ENCODE measurements at regions not wholly inside any gene's neighbourhood (a gene's known extent, or its start where the extent isn't known, plus 50 kb on each side); places are given as distances from the start of the nearest gene placed in this dataset.
A peak's percentile ranks its signal among the peaks of the same experiment; 100 is the strongest.
"Not testable (repeated sequence)": the region's sequence is repeated elsewhere in the genome, so short reads cannot be mapped to it uniquely, and the experiment has no call there.

DNA sequence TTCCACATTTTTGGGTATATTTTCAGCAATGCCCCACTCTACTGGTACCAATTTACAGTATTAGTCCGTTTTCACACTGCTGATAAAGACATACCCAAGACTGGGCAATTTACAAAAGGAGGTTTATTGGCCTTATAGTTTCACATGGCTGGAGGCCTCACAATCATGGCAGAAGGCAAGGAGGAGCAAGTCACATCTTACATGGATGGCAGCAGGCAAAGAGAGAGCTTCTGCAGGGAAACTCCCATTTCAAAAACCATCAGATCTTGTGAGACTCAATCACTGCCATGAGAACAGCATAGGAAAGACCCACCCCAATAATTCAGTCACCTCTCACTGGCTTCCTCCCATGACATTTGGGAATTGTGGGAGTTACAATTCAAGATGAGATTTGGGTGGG lies 722.9 kb downstream of the NTRK3 start:
- DNase-seq (ENCODE audit: low spot score), result not testable (repeated sequence)

DNA sequence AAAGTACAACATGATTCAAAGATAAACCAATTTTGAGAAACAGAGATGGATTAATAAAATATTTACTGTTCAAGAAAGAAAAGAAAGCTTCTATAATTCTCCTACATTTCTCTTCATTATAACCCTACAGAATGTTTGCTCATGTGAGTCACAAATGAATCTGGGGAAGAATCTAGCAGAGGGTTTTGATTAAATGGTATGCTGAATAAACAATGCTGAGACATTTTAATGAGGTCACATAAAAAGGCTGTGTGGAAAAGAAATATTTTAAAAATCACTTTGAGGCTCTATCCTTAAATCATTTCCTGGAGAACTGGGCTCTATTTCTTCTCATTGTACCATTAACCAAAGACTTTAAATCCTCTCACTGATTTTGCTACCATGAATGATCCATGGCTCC lies 727.7 kb downstream of the NTRK3 start:
- DNase-seq (ENCODE audit: low spot score), result no peak

DNA sequence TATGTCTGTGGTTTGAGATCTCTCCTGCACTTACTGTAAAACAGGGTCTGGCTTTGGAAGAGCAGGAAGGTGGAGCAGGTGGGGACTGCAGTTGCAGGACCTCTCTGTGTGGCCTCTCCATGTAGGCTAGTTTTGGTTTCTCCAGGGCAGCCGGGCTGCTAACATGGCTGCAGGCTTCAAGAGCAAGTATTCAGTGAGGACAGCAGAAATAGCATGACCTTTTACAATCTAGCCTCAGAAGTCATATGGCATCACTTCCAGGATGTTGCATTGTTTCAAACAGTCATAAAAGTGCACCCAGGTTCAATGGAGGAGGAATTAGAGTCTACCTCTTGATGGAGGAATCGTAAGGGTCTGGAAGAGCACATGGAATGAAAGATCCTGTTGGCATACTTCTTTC lies 728.7 kb downstream of the NTRK3 start:
- no peak for DNase-seq (ENCODE audit: low spot score)

DNA sequence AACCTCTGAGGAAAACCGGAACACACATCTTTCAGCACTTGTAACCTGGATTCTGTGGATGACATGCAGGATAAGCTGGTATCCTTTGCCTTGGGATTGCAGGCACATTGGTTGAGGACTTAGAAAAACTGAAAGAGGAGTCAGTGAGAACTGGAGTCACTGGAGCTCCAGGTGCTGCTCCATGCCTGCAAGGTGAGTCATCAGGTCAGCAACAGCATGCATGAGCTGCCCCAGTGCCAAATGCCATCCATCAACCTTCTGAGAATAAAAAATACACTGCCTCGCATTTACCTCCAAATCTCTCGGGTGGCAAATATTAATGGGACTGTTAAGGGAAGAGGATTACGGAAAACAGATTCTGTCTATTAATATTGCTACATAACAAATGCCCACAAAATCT lies 729.1 kb downstream of the NTRK3 start:
- no peak for DNase-seq (ENCODE audit: low spot score)

DNA sequence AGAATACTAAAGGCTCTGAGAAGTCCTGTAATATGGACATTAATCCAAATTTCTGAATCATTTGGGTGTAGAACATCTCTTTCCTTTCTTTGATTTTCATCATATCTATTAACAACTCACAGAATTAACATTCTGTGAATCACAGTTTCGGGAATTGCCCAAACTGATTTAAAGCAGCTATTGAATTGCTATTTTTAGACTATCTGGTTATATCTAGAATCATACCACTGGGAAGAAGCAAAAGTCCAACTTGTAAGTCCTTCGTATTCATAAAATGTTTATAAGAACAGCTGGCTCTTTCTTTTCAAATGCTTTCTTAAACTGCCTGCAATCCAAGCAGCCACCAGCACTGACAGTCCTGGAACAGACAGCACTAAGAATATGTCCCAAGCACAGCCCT lies 733.0 kb downstream of the NTRK3 start:
- no peak for DNase-seq (ENCODE audit: low spot score)

DNA sequence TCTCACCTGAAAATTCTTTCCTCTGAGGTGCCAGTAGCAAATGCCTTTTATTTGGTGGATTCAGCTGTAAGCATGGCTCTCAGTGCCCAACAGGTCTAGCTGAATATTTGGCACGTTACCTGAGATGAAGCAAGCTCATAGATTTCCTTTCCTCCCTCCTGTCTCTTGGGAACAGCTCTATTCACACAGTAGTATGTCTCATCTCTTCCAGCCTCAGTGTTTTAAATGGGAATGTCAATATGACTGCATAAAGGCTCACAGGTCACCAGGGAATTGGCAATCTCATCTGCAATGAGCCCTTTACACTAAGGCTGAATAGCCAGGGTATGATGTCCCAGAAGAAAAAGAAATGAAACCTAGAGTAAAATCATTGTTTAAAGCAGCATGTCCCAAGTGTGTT lies 733.5 kb downstream of the NTRK3 start:
- DNase-seq (ENCODE audit: low spot score), result no peak

DNA sequence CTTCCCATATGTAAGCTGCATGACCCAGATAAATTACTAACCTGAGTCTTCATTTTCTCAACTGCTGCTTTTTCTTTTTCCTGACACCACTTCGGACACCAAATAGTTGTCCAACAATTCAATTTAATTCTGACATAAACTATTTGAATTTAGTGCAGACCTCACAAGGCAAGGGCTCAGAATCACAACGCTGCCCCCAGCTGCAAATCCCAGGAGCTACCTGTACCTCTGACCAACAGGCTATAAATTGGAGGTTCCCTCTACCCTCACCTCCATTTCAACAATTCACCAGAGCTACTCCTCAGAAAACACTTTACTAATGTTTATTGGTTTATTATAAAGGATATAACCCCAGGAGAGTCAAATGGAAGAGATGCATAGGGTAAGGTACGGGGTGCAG lies 737.6 kb downstream of the NTRK3 start:
- no peak for DNase-seq (ENCODE audit: low spot score)

DNA sequence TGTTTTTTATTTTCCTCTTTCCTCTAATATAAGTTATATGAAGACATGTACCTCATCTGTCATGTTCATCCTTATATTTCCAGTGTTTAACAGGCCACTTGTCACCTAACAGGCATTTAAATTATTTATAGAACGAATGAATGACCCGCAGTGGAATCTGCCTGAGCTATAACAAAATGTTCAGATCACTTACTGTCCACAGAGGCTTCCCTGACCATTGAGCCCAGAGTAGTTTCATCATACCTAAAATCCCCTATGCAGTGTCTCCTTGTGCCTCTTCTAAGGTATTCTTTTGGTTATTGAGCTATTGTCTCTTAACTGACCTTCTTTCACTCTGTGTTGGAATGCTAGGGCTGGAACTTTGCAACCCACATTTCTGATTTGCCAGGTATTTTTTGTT lies 748.5 kb downstream of the NTRK3 start:
- DNase-seq (ENCODE audit: low spot score), result no peak

DNA sequence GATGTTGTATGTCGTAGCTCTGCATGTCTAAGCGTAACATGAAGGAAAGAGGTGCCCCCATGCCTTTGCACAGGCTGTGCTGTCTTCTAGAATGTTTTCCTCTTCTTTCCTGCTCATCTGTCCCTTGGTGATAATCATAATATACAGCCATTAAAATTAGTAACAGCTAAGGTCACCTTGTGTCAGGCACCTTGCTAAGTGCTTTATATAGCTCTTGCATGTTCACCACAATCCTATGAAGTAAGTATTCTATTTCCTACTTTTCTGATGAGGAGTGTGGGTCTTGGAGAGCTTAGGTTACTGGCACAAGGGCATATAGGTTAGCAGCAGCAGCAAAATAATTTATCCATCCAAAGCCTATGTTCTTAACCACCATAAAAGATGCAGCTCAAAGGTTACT lies 754.4 kb downstream of the NTRK3 start:
- DNase-seq (ENCODE audit: low spot score), result no peak

DNA sequence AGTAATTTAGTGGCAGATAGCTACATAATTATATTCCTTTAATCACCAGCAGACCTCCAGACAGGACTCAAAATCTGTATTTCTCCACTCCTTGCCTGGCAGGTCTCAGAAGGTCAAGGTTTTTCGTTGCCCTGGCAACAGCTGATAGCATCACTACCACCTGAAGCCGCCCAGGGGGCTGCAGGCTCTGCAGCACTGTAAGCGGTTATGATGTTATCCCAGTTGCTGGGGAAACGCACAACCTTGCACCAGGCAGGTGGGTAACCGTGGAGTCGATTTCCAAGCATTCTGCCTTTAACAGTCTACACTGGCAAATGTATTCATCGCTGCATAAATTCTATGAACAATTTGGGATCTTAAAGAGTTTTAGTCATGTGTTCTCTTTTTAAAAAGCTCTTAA lies 756.3 kb downstream of the NTRK3 start:
- DNase-seq (ENCODE audit: low spot score), result no peak

DNA sequence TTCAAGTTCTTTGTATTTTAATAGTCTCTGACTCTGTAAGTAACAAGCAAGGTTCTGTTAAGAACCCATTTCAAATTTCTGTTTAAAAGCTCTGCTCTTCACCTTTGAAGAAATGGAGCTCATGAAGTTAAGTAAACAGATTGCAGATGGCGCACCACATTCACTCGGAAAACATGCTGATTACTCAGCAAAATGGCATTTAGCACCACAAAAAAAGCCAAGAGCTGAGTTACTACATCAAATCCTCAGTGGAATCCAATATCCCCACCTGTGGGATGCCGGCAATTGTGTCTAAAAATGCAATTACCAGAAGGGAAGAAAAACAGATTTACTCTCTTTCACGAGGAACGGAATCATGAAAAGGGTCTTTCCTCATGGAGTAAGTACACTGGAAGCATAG lies 758.0 kb downstream of the NTRK3 start:
- no peak for DNase-seq (ENCODE audit: low spot score)

DNA sequence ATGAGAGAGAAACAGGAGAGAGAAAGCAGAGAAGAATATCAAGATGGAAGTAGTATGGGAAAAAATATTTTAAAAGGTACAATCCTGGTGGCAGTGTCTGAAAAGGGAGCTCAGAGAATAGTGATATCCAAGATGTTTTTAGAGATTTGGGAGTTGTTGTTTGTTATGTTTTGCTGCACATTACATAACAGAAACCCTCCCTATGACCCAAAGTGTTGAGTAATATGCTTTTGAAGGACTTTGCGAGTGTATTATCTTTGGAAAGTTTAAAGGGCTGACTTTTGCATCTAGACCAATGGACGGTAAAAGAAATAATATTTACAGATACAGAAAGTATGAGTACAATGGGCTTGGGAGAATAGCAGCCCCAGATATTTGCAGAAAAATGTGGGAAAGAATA lies 759.7 kb downstream of the NTRK3 start:
- DNase-seq (ENCODE audit: low spot score), result no peak

DNA sequence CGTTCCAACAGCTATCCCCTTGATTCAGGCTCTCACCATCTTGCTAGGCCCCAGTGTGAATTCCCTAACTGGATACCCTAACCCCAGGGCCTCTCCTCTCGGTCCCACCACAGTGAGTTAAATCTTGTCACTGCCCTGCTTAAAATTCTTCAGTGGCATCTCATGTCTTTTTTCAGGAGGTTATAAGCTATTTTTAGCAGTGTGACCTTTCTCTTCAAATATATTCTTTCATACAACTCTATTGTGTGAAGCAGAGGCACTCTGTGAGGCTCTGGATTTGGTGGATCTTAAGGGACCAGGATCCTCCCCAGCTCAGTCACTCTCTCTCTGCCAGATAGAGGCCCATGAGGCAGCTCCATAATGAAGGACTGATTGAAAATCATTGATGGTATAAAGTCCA lies 760.4 kb downstream of the NTRK3 start:
- DNase-seq (ENCODE audit: low spot score), result no peak

DNA sequence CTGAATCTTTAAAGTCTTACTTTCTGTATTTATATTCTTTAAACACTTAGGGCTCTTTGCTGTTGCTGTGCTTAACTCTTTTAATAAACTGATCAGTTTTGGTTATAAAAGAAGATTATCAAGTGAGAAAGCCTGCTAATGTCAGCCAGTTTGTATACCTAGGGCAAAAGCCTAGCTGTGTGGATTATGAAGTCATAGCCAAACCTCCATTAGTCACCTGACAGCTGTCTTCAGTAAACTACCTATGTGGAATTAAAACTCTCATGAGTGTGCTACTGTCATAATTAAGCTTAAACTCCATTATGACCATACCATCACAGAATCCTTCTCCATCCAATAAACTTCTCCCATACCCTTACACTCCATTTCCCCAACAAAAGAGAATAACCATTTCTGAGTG lies 762.7 kb downstream of the NTRK3 start:
- no peak for DNase-seq (ENCODE audit: low spot score)

DNA sequence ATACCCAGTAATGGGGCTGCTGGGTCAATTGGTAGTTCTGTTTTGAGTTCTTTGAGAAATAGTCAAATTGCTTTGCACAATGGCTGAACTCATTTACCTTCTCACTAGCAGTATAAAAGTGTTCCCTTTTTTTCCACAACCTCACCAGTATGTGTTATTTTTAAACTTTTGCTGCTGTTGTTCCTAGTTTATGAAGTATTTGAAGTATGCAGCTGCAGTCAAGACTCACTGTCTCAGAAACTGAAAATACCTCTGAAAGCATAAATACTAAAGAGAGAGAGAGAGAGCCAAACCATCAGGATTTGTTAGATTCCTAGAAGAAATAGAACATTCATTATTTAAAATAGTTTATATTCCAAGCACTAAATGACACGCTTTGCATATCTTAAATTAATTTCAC lies 764.2 kb downstream of the NTRK3 start:
- no peak for DNase-seq (ENCODE audit: low spot score)

DNA sequence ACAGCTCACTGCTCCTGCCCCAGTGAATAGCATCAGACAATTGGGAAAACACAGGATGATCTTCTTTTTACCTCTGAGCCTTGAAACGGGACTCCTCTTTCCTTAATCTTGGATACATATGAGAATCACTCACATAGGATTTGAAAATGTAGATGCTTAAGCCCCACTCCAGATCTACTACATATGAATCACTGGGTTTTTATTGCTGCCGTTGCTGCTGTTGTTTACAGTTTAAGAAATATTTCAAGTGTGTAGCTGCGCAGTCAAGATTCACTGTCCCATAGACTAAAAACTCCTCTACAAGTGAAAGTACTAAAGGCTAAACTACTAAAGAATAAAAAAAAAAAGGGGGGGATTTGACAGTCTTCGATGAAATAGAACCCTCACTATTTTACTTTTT lies 765.9 kb downstream of the NTRK3 start:
- DNase-seq (ENCODE audit: low spot score), result no peak

DNA sequence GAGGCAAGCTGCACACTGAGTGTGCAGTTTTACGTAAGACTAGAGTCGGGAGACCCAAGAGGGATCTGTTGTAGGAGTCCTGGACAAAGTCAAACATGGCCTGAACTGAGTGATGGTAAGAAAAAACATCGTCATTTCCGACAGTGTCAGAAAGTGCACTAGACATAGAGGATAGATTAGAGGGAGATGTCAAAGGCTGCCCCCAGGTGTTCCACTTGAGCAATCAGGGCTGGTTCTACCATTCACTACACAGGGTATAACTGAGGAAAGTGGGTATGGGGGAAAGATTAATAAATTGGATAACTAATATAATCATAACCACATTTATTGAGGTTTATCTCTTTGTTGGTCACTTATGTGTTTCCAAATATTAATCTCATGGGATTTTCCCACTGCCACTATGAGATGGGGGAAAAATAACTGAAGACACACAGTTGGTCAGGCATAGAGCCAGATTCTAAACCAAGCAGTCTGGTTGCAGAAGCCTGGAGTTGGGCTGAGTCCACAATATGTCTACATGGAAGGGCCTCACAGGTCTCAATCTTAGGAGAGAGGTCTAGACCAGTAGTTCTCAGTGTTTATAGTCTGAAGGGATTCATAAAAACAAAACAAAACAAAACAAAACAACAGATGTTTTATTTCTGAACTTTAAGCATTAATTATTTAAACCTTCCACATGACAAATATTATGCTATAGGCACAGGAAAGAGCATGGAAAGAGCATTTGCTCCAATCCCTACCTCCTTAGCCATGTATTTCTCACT lies 766.5 kb downstream of the NTRK3 start:
- no peak for DNase-seq (ENCODE audit: low spot score)

DNA sequence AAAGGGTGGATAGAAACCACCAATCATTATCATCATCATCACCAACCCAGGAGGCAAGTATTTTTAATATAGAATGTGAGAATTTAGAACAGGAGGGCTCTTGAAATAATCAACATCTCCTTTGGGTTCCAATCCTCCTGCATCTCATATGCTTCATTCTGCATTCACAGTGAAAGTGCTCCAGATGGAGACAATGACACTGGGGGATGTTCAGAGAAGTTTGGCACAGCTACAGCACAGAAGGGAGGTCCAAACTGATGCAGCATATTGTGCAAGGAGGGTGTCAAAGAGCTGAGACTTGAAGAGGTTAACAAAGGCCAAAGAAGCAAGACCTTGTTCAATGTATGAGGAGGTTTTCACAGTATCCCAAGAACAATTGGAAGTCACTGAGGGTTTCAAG lies 767.1 kb downstream of the NTRK3 start:
- no peak for DNase-seq (ENCODE audit: low spot score)

DNA sequence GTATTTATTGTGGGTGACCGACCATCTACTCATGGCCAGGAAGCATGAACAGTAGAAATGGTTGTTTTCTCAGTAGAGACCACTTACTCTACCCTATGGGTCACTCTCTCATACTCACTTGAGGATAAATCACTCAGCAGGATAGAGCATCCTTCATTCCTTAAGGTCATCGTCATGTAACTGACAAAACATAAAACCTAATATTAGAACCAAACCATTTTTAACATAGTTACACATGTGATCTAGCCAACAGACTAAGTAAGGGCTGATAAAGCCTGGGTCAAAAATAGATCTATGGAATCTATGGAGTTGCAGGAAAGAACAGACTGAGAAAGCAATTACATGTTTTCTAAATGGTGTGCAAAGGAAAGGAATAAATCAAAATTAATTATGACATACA lies 769.1 kb downstream of the NTRK3 start:
- no peak for DNase-seq (ENCODE audit: low spot score)

DNA sequence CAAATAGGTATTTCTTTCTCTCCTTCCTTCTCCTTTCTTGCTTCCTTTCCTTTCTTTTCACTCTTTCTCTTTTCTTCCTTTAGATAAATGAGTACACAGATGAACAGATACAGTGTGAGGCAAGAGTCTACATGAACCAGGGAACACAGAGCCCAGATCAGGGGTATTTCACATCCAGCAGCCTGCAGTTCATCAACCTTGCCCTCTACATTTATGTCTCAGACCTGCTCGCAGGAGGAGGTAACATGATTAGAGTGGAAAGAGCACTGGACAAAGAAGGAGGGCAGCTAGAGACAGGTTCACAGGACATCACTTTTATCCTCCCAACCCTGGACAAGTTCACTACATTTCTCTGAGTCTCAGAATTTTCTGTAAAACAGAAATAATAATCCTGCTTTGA lies 773.1 kb downstream of the NTRK3 start:
- DNase-seq (ENCODE audit: low spot score), result no peak

DNA sequence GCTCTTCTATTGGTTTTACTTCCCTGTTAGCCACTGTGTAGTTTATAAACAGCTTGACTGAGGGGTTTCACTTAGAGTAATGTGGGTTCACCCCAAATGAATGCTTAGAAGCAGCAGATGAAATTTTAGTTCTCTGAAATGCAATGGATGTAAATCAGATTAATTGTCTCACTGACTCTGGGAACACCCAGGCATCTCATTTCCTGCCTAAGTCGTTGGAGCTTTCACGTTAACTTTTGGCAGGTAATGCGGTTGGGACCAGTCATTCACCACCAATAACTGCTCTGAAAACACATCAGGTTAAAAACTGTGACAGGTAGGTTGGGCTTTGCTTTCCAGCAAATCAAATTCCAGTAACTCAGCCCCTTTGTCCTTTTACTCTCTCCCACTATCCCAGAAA lies 775.4 kb downstream of the NTRK3 start:
- DNase-seq (ENCODE audit: low spot score), result no peak

DNA sequence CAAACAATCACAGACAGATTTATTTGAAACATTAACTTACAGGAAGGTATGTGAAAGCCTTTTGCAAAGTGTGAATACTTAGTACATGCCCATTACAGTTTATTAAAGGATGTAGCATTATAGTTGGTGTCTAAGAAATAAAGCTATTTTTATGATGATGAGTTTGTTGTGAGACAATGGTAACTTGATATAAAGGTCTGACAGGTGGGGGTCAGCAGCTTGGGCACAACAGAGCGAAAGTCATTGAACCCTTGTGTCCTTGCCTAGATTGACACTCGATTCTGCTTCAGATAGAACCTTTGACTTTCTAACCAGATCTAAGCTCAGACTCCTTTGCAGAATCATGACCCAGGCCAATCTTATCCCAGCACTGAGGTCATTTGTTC lies 777.9 kb downstream of the NTRK3 start:
- DNase-seq (ENCODE audit: low spot score), result no peak

DNA sequence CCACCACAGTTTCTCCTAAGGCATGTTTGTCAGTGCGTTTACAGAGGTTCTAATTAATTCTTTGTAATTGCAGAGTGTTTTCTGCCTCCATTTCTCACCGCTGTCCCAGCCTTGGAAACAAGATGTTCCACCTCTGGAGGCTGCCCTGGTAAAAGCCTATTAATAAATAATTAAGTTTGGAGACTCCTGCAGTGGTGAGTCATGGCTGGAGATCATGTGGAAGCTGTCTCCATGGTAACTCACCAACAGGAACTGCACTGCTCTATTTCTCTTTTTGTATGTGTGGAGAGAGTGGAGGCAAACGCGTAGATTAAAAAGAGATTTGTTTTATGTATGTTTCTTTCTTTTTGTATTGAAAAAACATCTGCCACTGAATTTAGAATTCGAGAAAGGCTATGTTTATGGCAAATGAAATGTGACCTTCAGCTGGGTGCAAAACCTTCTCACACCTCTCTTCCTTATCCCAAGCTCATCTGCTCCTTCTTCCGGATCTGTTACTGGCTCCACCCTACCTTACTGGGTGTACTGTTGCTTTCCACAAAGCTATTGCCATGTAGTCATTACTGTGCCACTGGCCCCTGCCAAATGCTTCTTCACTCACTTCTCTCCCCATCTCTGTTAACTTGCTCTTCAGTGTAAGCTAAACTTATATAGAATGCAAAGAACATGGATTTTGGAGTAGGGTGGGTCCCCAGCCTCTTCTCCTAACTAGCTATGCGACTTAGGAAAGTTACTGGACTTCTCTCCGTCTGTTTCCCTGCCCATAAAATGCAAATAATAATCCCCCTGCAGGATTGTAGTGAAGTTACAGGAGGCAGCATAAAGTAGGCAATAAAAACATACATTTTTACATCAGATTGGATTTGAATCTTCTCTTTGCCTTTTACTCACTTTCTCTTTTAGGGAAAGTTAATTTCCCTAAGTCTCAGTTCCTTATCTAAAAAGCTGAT lies 778.5 kb downstream of the NTRK3 start:
- DNase-seq (ENCODE audit: low spot score), result peak; percentile 6

DNA sequence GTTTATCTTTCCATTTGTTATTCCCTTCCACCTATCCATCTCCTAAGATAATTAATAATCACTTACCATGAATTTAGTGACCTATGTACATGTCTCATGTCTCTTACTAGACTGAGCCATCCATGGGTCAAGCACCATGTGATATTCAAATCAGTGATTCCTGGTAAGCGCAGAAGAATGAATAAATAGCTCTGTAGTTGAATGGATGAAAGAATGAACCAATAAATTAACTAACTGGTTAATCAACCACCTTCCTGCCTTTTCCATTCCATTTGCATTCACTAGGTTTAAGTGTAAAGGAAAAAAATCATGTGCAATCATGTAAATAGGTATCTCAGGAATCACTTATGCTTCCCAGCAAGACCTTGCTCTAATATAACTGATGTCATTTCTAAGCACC lies 779.5 kb downstream of the NTRK3 start:
- no peak for DNase-seq (ENCODE audit: low spot score)

Measured in hepatic stellate cell (primary cell).